Effector CD8-positive, alpha-beta T cell (primary cell): ENCODE measurements at regions not wholly inside any gene's neighbourhood (a gene's known extent, or its start where the extent isn't known, plus 50 kb on each side); places are given as distances from the start of the nearest gene placed in this dataset.

ENCODE experiments used
- DNase-seq: peaks from one replicate; lab custom pipeline; 2025; lab: John Stamatoyannopoulos, UW

GRCh38 chr5:81914696-81915095 lies 57.1 kb upstream of the ATG10 start:
- no peak for DNase-seq

- no peak for DNase-seq
Observed at GRCh38 chr5:81912933-81913332, 58.9 kb upstream of the ATG10 start.

- DNase-seq, result no peak
Observed at GRCh38 chr5:81909677-81910076, 62.1 kb upstream of the ATG10 start.

GRCh38 chr5:81908771-81909170 lies 63.1 kb upstream of the ATG10 start:
- DNase-seq, result no peak

- no peak for DNase-seq
Observed at GRCh38 chr5:81908044-81908443, 63.8 kb upstream of the ATG10 start.

- DNase-seq, result no peak
Observed at GRCh38 chr5:81907012-81907635, 64.7 kb upstream of the ATG10 start.

GRCh38 chr5:81906086-81906485 lies 65.7 kb upstream of the ATG10 start:
- no peak for DNase-seq

GRCh38 chr5:81904861-81905260 lies 67.0 kb upstream of the ATG10 start:
- DNase-seq, result no peak

GRCh38 chr5:81904166-81904565 lies 67.7 kb upstream of the ATG10 start:
- no peak for DNase-seq

- DNase-seq, result no peak
Observed at GRCh38 chr5:81901586-81901985, 70.2 kb upstream of the ATG10 start.

- DNase-seq, result no peak
Observed at GRCh38 chr5:81899123-81899522, 72.7 kb upstream of the ATG10 start.

- DNase-seq, result no peak
Observed at GRCh38 chr5:81898403-81898802, 73.4 kb upstream of the ATG10 start.

- DNase-seq, result no peak
Observed at GRCh38 chr5:81896764-81897163, 75.1 kb upstream of the ATG10 start.

GRCh38 chr5:81895307-81895706 lies 76.5 kb upstream of the ATG10 start:
- no peak for DNase-seq

- DNase-seq, result no peak
Observed at GRCh38 chr5:81893961-81894360, 77.9 kb upstream of the ATG10 start.

- DNase-seq, result no peak
Observed at GRCh38 chr5:81884871-81885270, 87.0 kb upstream of the ATG10 start.

- DNase-seq, result no peak
Observed at GRCh38 chr5:81883371-81883770, 88.5 kb upstream of the ATG10 start.

- no peak for DNase-seq
Observed at GRCh38 chr5:81881595-81881994, 90.2 kb upstream of the ATG10 start.

GRCh38 chr5:81879936-81880335 lies 91.9 kb upstream of the ATG10 start:
- DNase-seq, result no peak

- no peak for DNase-seq
Observed at GRCh38 chr5:81878333-81878732, 93.5 kb upstream of the ATG10 start.

- no peak for DNase-seq
Observed at GRCh38 chr5:81866994-81867393, 104.8 kb upstream of the ATG10 start.

- DNase-seq, result no peak
Observed at GRCh38 chr5:81860778-81861177, 109.9 kb upstream of the SSBP2 start.

- DNase-seq, result no peak
Observed at GRCh38 chr5:81859624-81860023, 108.7 kb upstream of the SSBP2 start.
